ENCODE measurements at regions not wholly inside any gene's neighbourhood (a gene's known extent, or its start where the extent isn't known, plus 50 kb on each side); places are given as distances from the start of the nearest gene placed in this dataset.

GRCh38 chr21:27067226-27067625 lies 100.3 kb upstream of the ADAMTS5 start:
- no CpG with 5 or more reads among the region's 1 CpG for WGBS (ENCODE audit: insufficient coverage)
- H3K79me2 ChIP-seq (ENCODE audit: insufficient read depth, low read length): no peaks in the 10 kb centered on the region
- Mint-ChIP-seq H3K4me1 (no peaks in the 10 kb centered on the region), H3K27ac (no peak overlapping the region), H3K27me3 (ENCODE audit: low read depth in 3 of 3) (no peaks in the 10 kb centered on the region), H3K9me3 (peaks cover 4 to 12% (median 8%) of the 10 kb centered on the region in 7 donors), H3K4me3 (no peak overlapping the region), H3K36me3 (no peaks in the 10 kb centered on the region)
- H3K4me2 ChIP-seq (replicated peaks; ENCODE audit: extremely low read depth, low read length, poor library complexity, severe bottlenecking): no peak overlapping the region
- no peak for DNase-seq
- H4K20me1 ChIP-seq (ENCODE audit: insufficient read depth, low read length): no peaks in the 10 kb centered on the region
- intact Hi-C loops (cut with micrococcal nuclease): no loop called here
- no peaks in the 10 kb centered on the region for H3K36me3 ChIP-seq (replicated peaks in 1 of 2; ENCODE audit: control insufficient read depth in 1 of 2, insufficient read depth in 2 of 2, low read length in 2 of 2)
- H3K9ac ChIP-seq (ENCODE audit: insufficient read depth, low read length, poor library complexity, severe bottlenecking): no peak overlapping the region
- no peak overlapping the region for H3K4me3 ChIP-seq (replicated peaks in 1 of 3; ENCODE audit: low read depth in 2 of 3, low read length in 3 of 3)
- H3K27me3 ChIP-seq (ENCODE audit: control insufficient read depth in 2 of 2, insufficient read depth in 2 of 2, low read length in 2 of 2): no peaks in the 10 kb centered on the region
- no peak overlapping the region for H2AFZ ChIP-seq (ENCODE audit: insufficient read depth, low read depth, low read length, poor library complexity, severe bottlenecking)
- no peak overlapping the region for H3K27ac ChIP-seq (ENCODE audit: low read depth in 1 of 2, low read length in 2 of 2)
- H3K4me1 ChIP-seq (ENCODE audit: control insufficient read depth in 1 of 2, insufficient read depth in 2 of 2, low read length in 2 of 2): no peaks in the 10 kb centered on the region
- no peak for TF ChIP-seq CTCF (IDR thresholded peaks at IDR 0.05)
- H3K9me3 ChIP-seq (replicated peaks in 1 of 2; ENCODE audit: control insufficient read depth in 1 of 2, insufficient read depth in 1 of 2, low read length in 2 of 2): no peaks in the 10 kb centered on the region

- no peak overlapping the region for H3K27ac ChIP-seq (ENCODE audit: low read depth in 1 of 2, low read length in 2 of 2)
- Mint-ChIP-seq H3K4me3 (no peak overlapping the region), H3K4me1 (no peaks in the 10 kb centered on the region), H3K27ac (no peak overlapping the region), H3K36me3 (no peaks in the 10 kb centered on the region), H3K9me3 (peaks cover 4 to 17% (median 9%) of the 10 kb centered on the region in 7 donors), H3K27me3 (ENCODE audit: low read depth in 3 of 3) (no peaks in the 10 kb centered on the region)
- no peak overlapping the region for H3K4me3 ChIP-seq (replicated peaks in 1 of 3; ENCODE audit: low read depth in 2 of 3, low read length in 3 of 3)
- no CpG with 5 or more reads among the region's 1 CpG for WGBS (ENCODE audit: insufficient coverage)
- no peak overlapping the region for H2AFZ ChIP-seq (ENCODE audit: insufficient read depth, low read depth, low read length, poor library complexity, severe bottlenecking)
- no peaks in the 10 kb centered on the region for H3K36me3 ChIP-seq (replicated peaks in 1 of 2; ENCODE audit: control insufficient read depth in 1 of 2, insufficient read depth in 2 of 2, low read length in 2 of 2)
- no peaks in the 10 kb centered on the region for H3K9me3 ChIP-seq (replicated peaks in 1 of 2; ENCODE audit: control insufficient read depth in 1 of 2, insufficient read depth in 1 of 2, low read length in 2 of 2)
- no peaks in the 10 kb centered on the region for H3K4me1 ChIP-seq (ENCODE audit: control insufficient read depth in 1 of 2, insufficient read depth in 2 of 2, low read length in 2 of 2)
- H3K27me3 ChIP-seq (ENCODE audit: control insufficient read depth in 2 of 2, insufficient read depth in 2 of 2, low read length in 2 of 2): no peaks in the 10 kb centered on the region
- no peak for DNase-seq
- no peak overlapping the region for H3K4me2 ChIP-seq (replicated peaks; ENCODE audit: extremely low read depth, low read length, poor library complexity, severe bottlenecking)
- intact Hi-C loops (cut with micrococcal nuclease): no loop called here
- H3K9ac ChIP-seq (ENCODE audit: insufficient read depth, low read length, poor library complexity, severe bottlenecking): no peak overlapping the region
- H3K79me2 ChIP-seq (ENCODE audit: insufficient read depth, low read length): no peaks in the 10 kb centered on the region
- H4K20me1 ChIP-seq (ENCODE audit: insufficient read depth, low read length): no peaks in the 10 kb centered on the region
- no peak for TF ChIP-seq CTCF (IDR thresholded peaks at IDR 0.05)
Observed at GRCh38 chr21:27062443-27062842, 95.6 kb upstream of the ADAMTS5 start.
